ENCODE measurements at regions not wholly inside any gene's neighbourhood (a gene's known extent, or its start where the extent isn't known, plus 50 kb on each side); places are given as distances from the start of the nearest gene placed in this dataset.

GRCh38 chr9:103803245-103803644 lies 290.9 kb upstream of the SMC2 start:
- TF ChIP-seq CTCF (IDR thresholded peaks at IDR 0.05) (no peak), EP300 (IDR thresholded peaks at IDR 0.05) (no peak), POLR2A (IDR thresholded peaks at IDR 0.05) (no peak)

All from stomach (tissue), 4 donors.